GM18873 (cell line): ENCODE measurements at regions not wholly inside any gene's neighbourhood (a gene's known extent, or its start where the extent isn't known, plus 50 kb on each side); places are given as distances from the start of the nearest gene placed in this dataset.

ENCODE experiments used
- ATAC-seq: cut with Tn5 transposase; IDR thresholded peaks from one replicate; pipeline ENCODE4 v1.9.1; 2021; ENCODE audit warnings: mild to moderate bottlenecking, moderate library complexity, moderate number of reproducible peaks; ENCODE audit not compliant: unreplicated experiment, low FRiP score

DNA sequence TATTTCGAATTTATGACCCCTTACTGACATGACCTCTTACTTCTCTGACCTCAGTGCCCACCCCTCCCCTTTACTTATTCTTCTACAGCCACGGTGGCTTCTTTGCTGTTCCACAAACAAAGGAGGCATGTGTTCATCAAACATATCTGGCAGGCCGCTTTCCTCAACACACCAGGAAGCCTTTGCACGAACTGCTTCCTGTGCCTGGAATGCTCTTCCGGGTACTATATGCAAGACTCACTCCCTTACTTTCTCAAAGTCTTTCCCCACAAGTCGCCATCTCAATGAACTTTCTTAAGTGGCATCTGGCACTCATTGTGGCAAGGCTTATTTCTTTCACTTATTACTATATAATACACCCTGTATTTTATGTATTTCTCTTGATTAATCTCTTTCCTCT, 351.5 kb upstream of the DDX53 start:
- ATAC-seq = no peak

DNA sequence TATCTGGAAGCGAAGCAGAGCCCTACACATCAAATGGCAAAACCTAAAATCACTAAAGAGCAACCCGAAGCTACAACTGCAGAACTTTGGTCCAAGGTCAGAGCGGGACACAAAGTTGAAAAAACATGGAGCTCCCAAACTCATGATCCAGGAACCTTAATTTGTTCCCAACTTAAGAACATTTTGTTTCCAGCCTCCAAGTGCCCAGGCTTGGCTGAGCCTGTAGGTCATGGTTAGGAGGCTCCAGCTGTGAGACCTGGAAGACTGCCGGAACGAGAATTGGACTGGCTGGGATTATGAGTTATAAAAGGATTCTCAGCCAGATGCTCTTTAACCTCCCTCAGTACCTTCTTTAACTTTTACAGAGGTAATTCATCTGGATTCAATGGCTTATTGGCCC, 349.1 kb upstream of the DDX53 start:
- ATAC-seq = no peak

DNA sequence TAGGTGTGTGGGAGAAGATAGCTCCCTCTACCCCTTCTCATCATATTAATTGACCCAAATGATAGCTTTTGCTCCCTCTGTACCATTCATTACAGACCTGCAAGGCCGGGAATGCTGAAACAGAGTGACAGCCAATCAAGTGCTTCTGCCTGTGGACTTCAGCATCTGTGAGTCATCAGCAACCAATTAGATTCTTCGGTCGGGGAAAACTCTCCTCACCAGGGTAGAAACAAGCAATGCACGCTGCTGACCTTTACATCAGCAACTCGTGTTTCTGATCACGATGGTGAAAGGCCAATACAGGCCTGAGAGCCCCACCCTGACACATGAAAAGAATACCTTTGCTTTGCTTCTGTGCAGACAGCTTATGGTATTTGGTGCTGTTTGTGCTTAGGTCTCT, 347.2 kb upstream of the DDX53 start:
- no peak for ATAC-seq

DNA sequence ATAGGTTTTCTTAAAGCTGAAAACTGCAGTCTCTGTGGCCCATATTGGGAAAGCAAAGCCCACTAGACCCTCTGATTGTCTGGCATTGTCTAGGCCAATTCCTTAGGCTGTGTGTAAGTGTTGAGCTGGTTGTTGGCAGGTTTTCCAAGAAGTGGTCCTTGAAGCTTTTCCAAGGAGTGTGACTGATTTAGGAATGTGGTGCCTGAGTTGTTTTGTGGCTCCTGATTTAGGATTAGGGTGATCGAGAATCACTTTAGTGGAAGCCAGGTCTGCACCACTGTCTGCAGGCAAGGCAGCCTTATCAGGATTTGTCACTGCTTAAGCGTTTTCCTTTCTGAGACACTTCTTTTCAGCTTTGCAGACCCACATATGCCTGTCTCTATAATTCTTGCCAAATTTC, 339.0 kb upstream of the DDX53 start:
- no peak for ATAC-seq

DNA sequence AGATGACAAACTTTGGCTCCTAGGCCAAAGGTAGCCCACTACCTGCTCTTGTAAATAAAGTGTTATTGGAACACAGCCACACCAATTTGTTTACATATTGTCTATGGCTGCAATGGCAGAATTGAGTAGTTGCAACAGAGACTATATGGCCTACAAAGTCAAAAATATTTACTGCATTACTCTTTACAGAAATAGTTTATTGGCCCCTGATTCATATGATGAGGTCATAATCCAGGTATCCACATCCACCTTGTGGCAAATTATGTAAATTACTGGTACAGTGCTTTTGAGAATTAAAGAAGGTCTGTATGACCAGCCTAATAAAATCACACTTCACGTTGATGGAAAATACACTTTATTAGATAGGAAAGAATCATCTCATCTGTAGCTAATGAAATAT, 337.0 kb upstream of the DDX53 start:
- ATAC-seq = no peak

DNA sequence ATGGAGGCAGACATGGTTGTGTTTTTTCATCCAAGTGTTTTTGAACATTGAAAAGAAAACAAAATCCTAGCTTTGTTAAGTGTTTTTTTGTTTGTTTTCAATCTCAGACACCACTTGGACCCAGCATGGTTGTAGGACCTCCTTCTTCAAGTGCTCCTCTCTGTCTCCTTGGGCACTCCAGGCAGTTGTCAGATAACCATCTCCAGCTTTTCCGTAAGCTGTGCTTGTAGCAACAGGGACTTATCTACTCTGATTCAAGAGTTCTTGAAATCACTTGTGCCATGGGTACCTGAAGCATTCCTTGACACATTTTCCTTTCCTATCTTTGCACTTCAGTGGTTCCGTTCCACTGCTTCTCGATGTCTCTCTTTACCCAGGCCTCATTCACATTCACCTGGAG, 334.9 kb upstream of the DDX53 start:
- no peak for ATAC-seq

DNA sequence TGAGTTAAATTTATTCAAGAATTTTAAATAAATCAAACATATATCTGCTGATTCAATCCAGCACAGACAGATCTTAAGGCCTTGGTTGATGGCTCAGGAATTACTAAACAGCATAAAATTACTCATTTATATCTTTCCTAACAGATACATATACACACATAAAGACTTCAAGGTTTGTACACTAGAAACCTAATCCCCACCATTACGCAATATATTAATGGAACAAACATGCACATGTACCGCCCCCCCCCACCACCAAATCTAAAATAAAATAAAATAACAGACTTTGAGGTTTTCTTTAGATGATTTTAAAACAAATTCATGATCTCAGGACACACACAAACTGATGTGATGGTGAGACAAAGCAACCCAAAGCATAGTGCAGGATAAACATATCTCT, 333.9 kb upstream of the DDX53 start:
- ATAC-seq = no peak

DNA sequence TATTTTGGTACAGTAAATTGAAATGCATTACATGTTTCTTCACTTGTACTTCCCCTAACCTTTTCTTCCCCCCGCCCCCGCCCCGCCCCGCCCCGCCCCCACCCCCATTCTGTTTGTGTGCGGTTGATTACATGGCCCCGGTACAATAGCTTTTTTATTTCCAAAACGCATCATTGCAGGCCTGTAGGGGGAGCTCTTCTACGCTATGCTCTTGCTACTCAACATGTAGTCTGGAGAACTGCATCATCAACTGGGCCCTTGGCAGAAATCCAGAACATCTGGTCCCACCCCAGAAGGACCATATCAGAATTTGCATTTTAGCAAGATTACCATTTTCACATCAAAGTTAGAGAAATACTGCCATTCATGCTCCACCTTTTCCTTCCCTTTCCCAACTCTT, 333.3 kb upstream of the DDX53 start:
- no peak for ATAC-seq

DNA sequence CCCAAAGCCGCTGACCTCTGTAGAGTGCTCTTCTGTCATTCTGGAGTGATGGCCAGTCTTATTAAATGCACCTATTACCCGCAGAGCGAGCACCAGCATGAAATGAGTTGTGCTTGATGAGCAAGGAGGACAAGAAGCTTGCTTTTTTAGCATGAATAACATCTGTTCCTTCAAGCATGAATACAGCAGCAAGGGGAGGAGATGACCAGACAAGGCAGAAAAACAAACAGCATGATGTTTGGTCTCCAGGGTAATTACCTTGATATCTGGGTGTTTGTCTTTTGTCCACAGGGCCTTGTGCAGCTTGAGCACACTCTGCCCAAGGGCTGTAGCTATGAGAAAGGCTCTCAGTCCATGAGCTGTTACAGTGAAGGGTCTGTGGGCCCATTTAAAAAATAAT, 324.8 kb upstream of the DDX53 start:
- no peak for ATAC-seq

DNA sequence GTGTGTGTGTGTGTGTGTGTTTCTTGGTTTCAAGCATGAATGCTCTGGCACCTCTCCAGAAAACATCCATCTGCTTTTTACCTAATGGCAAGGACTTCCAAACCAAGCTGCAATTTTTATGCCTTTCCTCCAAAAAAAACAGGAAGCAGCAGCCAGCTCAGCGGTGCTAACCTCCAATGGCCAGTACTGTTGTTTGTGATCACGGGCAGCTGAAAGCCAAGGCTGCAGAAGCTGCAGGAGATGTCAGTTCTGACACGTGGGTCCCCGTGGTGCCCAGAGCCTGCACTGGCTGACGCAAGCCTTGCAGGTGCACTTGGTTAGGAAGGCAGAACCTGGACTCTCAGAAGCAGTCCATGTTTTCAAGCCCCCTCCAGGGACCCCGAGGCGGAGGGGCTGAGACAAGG, 313.6 kb upstream of the DDX53 start:
- ATAC-seq = no peak

DNA sequence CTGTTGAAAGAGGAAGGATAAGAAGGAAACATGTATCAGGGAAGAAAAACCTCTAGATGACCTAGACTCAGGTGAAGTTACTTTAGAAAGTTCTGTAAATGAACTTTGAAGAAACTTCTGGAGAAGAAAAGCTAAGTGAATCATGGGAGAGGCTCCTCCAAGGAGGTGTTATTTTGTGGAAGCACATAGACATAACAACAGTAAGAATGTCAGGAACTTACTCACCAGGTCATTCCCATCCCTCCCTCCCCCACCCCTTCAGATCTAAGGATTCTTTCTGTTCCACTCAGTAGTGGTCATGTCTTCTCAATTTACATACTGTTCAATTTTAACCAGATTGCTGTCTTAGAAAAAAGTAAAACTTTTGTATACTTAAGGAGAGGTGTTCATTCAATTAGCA, 310.5 kb upstream of the DDX53 start:
- ATAC-seq = no peak

DNA sequence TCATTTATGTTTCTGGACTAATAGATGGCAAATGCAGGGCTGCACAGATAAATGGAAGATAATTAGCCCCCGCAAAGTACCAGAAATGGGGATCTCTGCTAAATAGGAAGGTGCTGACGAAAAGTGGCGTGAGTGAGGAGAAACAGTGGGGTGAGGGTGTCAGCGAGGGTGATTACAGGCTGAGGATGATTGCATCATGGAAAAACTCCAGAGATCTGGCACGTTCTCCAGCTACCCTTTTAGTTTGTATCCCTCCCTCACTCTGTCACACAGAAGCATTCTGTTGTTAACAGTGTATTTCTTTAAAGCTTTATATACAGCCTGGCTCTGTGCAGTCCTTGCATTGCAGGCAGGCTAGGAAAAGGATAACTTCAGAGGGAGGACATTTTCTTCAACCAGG, 309.6 kb upstream of the DDX53 start:
- no peak for ATAC-seq

DNA sequence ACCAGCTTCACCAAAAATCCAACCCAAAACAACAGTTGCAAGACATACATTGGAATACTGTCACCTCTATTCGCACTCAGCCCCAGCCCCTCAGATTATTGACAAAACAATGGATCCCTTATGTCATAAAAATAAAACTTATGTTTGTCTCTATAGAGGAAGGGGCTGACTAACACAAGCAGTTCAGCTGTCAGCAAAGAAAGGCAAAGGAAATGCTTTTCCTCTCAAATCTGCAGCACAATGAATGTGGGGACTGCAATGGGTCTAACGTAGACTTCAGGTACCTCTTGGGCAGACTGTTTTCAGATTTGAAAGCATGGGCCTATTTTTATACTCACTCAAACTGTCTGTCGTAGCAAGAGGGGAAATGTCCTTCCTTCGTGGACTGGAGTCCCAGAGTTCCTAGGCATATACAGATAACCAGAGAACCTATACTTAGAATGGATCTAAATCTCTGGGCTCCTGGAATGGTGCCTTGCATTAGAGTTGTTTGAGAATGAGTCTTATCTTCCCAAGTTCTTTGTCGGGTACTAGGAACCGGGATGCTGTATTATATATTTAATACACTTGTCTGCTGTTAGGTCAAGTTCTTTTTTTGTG, 307.7 kb upstream of the DDX53 start:
- no peak for ATAC-seq

DNA sequence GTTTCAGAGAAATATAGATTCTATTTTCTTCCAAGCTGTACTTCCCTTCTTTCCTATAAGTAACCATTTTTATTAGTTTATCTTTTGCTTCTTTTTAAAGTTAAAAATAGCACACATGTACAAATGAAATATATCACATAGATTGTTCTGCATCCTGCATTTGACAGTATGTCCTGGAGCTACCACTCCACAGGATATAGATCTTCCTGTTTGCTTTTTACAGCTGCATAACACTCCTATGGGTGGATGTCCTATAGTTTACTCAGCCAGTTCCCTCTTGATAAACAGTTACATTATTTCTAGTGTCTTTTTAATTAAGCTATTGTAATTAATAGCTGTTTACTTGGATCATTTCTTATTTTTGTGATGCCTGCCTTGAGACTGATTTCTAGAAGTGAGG, 301.6 kb upstream of the DDX53 start:
- ATAC-seq = no peak

DNA sequence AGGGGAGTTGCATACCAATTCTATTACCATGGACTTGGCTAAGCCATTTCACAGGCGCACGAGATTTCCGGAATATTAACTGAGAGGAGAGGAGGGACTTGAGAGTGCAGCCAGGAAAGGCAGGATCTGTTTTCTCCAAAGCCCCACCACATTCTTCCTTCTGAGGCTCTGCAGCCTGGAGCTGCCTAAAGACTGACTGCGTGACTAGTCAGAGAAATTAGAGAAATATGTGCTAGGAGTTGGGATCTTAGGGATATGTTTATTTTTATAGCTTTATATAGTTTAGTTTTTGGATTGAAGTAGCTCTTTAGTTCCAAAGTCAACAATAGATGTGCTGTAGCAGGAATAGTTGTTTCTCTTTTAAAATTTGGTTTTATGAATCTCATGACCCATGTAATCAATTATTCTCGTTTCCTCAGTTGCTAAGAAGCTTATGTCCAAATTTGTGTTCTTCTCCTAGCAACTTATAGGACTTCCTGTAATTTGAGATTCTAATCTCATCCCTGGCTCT, 300.1 kb upstream of the DDX53 start:
- no peak for ATAC-seq

DNA sequence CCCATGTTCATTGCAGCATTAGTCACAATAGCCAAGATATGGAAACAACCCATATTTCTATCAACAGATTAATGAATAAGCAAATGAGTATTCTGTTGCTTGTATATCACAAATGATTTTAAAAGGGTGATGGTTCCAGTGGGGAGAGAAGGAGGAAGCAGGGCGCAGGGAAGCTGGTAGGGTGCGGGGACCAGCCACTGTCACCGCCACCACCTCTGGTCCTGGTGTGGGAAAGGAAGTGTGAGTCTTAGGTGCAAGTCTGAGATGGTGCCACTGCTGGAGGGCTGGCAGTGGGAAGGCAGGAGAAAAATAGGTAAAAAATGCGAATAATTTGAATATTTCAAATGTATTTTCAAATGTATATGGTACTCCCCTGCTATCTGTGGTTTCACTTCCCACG, 286.8 kb upstream of the DDX53 start:
- no peak for ATAC-seq

DNA sequence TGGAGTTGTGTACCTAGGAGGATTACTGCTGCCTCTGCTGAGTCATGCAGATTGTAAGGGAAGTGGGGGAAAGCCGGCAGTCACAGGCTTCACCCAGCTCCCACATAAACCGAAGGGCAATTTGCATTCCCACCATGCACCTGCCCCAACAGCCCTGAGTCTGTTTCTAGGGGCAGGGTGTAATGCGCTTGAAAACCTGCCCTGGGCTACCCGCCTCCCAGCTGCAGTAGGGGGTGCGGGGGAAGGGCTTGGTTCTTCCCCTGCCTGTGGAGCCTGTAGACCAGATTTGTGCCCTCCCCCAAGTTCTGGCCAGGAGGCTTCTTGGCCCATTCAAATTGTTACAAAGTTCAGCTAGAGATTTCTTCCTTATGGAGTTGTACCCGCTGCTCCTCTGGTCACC, 269.2 kb upstream of the DDX53 start:
- no peak for ATAC-seq

DNA sequence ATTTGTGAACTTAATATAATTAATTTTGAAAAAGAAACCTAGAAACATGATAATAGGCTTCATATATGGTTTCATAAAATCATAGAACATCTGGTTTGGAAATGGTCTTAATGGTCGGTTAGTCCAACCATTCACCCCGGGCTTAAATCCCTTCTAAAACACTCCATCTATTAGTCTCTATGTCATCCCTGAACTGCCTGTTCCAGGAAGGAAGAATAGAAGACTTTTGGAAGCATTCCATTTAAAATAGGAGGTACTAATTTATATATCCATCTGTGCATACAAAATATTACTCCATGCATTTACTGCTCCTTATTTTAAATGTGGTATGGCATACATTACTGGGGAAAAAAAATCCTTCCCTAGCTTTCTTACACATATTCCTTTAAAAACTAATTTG, 262.2 kb upstream of the DDX53 start:
- ATAC-seq = no peak

DNA sequence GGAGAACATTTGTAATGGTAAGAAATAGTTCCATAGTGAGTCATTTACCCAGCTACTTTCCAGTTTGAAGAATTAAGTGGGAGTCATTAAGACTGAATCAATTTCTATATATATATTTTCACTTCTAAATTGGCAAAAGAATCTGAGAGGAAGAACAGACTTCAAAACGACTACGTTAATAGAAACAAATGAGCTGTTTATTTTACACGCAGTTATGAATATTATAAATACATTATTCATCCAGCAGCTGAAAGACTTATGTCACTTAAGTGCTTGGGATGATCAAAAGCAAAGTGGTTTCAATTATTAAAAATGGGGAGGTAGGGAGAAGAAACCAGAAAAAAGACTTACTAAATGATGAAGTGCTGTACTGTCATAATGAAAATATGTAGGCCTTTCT, 260.5 kb upstream of the DDX53 start:
- no peak for ATAC-seq

DNA sequence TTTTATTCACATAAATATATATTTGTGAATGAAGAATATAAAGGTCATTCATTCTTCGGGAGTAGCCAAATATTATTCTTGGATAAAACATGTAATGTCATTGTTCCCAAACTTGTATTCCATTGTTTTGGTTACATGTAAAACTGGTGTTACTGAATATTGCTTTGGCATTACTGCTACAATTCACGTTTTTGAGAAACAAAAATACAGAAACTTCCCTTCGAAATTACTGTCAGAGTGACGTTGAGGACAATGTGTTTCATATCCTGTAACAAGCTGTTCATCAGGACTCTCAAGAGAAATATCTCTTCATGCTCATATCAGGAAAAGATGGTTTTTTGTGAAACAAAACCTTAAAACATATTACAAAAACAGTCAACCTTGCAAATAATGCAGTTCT, 258.9 kb upstream of the DDX53 start:
- no peak for ATAC-seq

DNA sequence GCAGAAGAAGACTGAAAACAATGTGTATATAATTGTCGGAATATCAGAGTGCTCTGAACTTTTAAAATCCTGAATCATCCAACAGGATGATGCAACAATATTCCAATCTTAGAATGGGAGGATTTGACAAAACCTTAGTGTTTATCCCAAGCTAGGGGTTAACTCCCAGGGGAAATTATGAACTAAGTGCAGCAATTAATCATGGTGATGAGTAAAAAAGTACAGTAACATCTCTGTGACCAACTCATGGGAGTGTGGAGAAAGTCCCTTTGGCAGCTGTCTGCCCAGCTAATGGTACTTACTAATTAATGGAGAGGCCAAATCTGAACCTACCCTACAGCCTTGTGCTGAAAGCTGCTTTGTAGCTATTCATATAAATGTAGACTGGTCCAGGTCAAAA, 257.6 kb upstream of the DDX53 start:
- no peak for ATAC-seq

DNA sequence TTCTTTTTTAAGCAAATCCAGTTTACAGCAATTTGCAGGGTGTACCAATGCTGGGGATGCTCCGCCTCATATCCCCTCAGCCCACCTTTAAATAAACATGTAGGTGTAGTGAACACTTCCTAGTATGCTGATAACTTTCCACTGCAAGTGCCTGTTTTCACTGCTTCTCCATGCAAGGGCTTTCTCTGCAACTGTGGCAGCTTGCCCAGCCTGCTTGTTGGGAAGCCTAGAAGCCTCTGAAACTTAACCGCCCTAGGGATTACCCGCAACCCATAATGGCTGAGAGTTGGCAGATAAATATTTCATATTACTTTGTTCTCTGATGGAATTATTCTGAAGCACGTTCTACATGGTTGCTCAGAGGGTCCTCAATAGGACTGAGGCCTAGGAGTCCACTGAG, 253.7 kb upstream of the DDX53 start:
- no peak for ATAC-seq
